DND-41 (cell line): ENCODE measurements at regions not wholly inside any gene's neighbourhood (a gene's known extent, or its start where the extent isn't known, plus 50 kb on each side); places are given as distances from the start of the nearest gene placed in this dataset.

Source experiments
- CTCF ChIP-seq: IDR thresholded peaks from 2 replicates; pipeline ENCODE4 v1.5.1; 2012; ENCODE audit warnings: borderline replicate concordance, low read length, moderate library complexity, mild to moderate bottlenecking; ENCODE audit not compliant: poor library complexity, severe bottlenecking; ENCODE audit errors: extremely low read depth
- EZH2 ChIP-seq: IDR thresholded peaks from 3 replicates; pipeline ENCODE4 v1.6.1; 2012; ENCODE audit warnings: borderline replicate concordance, low read depth, mild to moderate bottlenecking, moderate library complexity, low read length, inconsistent platforms; ENCODE audit not compliant: severe bottlenecking

GRCh38 chr15:46354443-46354842, 719.6 kb downstream of the SQOR start:
- no peak for TF ChIP-seq CTCF
- no peak for TF ChIP-seq EZH2
